HepG2 (cell line): ENCODE measurements at regions not wholly inside any gene's neighbourhood (a gene's known extent, or its start where the extent isn't known, plus 50 kb on each side); places are given as distances from the start of the nearest gene placed in this dataset.

Source experiments
- ATAC-seq: fragments of 200-7000 bp; cut with Tn5 transposase; 3 replicates; pipeline ENCODE4 v1.9.1; 2020; ENCODE audit warnings: mild to moderate bottlenecking, moderate library complexity
- BruUV-seq: library from RNA; stranded (reverse); fragments of 400-500 nt; replicated peaks from 2 replicates; lab custom pipeline; 2021; lab: Mats Ljungman, UMichigan
- CTCF ChIA-PET: fragments of 300-600 bp; formaldehyde crosslinking; extraction: SDS; loops from one replicate; lab custom pipeline; 2021; ENCODE audit warnings: low total read pairs, inconsistent platforms, low intra/inter-chr PET ratio; lab: Yijun Ruan, JAX
- POLR2A ChIA-PET: fragments of 350-600 bp; sonication (Branson Sonifier 250); formaldehyde crosslinking; loops from one replicate; lab custom pipeline; 2020; ENCODE audit warnings: antibody characterized with exemption, inconsistent platforms; lab: Yijun Ruan, JAX
- DNase-seq: peaks from one replicate; pipeline ENCODE4 v3.0.0-alpha.2; 2015; ENCODE audit warnings: low spot score
- FAIRE-seq: peaks from 3 replicates; lab custom pipeline; 2011; peaks lifted over from hg19 to GRCh38; lab: Jason Lieb, UNC
- H2AFZ ChIP-seq: one replicate; pipeline ENCODE4 v1.6.1; 2011; ENCODE audit warnings: low read length, inconsistent platforms
- H3K27ac ChIP-seq: fragments of 300-600 bp; 3 replicates; pipeline ENCODE4 v1.8.0; 2011; ENCODE audit warnings: mixed run types, mild to moderate bottlenecking, mixed read lengths, low read length, inconsistent platforms; ENCODE audit not compliant: insufficient read depth; ENCODE audit errors: extremely low read length
- H3K27me3 ChIP-seq, 2 experiments: fragments of 200-600 bp in 1 of 2; 2 replicates in 1 of 2; 3 replicates in 1 of 2; pipeline versions ENCODE4 v1.6.0 to v1.8.0; 2011; ENCODE audit warnings: low read length in 2 of 2, mild to moderate bottlenecking in 2 of 2, moderate library complexity in 2 of 2, inconsistent platforms in 1 of 2; ENCODE audit not compliant: insufficient read depth in 2 of 2, control insufficient read depth in 1 of 2
- H3K36me3 ChIP-seq, 2 experiments: fragments of 200-600 bp in 1 of 2; replicated peaks in 1 of 2; 2 replicates in 1 of 2; 3 replicates in 1 of 2; pipeline versions ENCODE4 v1.5.1 to v1.8.0; 2011; ENCODE audit warnings: low read length in 2 of 2, inconsistent platforms in 1 of 2; ENCODE audit not compliant: insufficient read depth in 2 of 2, control insufficient read depth in 1 of 2
- H3K4me1 ChIP-seq: 2 replicates; pipeline ENCODE4 v1.5.1; 2012; ENCODE audit warnings: low read length, inconsistent platforms; ENCODE audit not compliant: insufficient read depth
- H3K4me2 ChIP-seq: 2 replicates; pipeline ENCODE4 v1.6.0; 2011; ENCODE audit warnings: low read depth, low read length, inconsistent platforms
- H3K4me3 ChIP-seq, 3 experiments: fragments of 200-600 bp in 1 of 3; sonication (generic), shearing (Covaris generic) in 1 of 3; replicated peaks in 1 of 3; 2 replicates each; pipeline ENCODE4 v1.5.1; 2011 to 2016; ENCODE audit warnings: low read length in 3 of 3, inconsistent platforms in 2 of 3, low read depth in 2 of 3, mild to moderate bottlenecking in 2 of 3, control low read depth in 1 of 3, mixed read lengths in 1 of 3; ENCODE audit not compliant: insufficient read depth in 1 of 3
- H3K79me2 ChIP-seq: one replicate; pipeline ENCODE4 v1.6.1; 2011; ENCODE audit warnings: low read length, inconsistent platforms; ENCODE audit not compliant: insufficient read depth
- H3K9ac ChIP-seq: 2 replicates; pipeline ENCODE4 v1.6.0; 2011; ENCODE audit warnings: mild to moderate bottlenecking, low read depth, low read length, inconsistent platforms; ENCODE audit not compliant: insufficient read depth
- H3K9me3 ChIP-seq: 2 replicates; pipeline ENCODE4 v1.5.1; 2012; ENCODE audit warnings: mild to moderate bottlenecking, low read length
- H4K20me1 ChIP-seq: 2 replicates; pipeline ENCODE4 v1.6.0; 2011; ENCODE audit warnings: inconsistent platforms, mild to moderate bottlenecking, low read length, moderate library complexity; ENCODE audit not compliant: insufficient read depth
- ASH2L ChIP-seq: fragments of 300-600, 200-600 bp; sonication (generic); IDR thresholded peaks from 2 replicates; pipeline ENCODE4 v1.7.0; 2017; ENCODE audit warnings: low read depth, mild to moderate bottlenecking, moderate library complexity, mixed read lengths, low read length; ENCODE audit not compliant: insufficient read length
- CHCHD3 ChIP-seq: sonication (generic); formaldehyde crosslinking; IDR thresholded peaks from 2 replicates; pipeline ENCODE4 v1.8.0; 2022; ENCODE audit warnings: mild to moderate bottlenecking, missing genetic modification reagents, moderate library complexity
- MAZ ChIP-seq, 2 experiments: sonication (generic) in 1 of 2; formaldehyde crosslinking in 1 of 2; IDR thresholded peaks; 2 replicates each; pipeline versions ENCODE4 v1.5.0 to v1.6.1; 2012 to 2020; ENCODE audit warnings: low read depth in 2 of 2, mild to moderate bottlenecking in 2 of 2, borderline replicate concordance in 1 of 2, improper control_type of control experiment in 1 of 2, low read length in 1 of 2, missing genetic modification reagents in 1 of 2, moderate library complexity in 1 of 2
- MIER2 ChIP-seq: IDR thresholded peaks from 2 replicates; pipeline ENCODE4 v1.6.1; 2016; ENCODE audit warnings: missing biosample characterization, missing genetic modification reagents
- NFAT5 ChIP-seq: sonication (generic); formaldehyde crosslinking; IDR thresholded peaks from 2 replicates; pipeline ENCODE4 v1.4.0; 2020; ENCODE audit warnings: missing genetic modification reagents
- NONO ChIP-seq, 2 experiments: fragments of 450-650 bp in 1 of 2; sonication (generic) in 1 of 2; formaldehyde crosslinking in 1 of 2; IDR thresholded peaks in 1 of 2; conservative IDR thresholded peaks in 1 of 2; 2 replicates each; pipeline versions ENCODE4 v1.6.1 to v1.8.0; 2017 to 2022; ENCODE audit warnings: mild to moderate bottlenecking in 1 of 2, missing genetic modification reagents in 1 of 2, moderate library complexity in 1 of 2
- SMC3 ChIP-seq: IDR thresholded peaks from 2 replicates; pipeline ENCODE4 v1.6.1; 2011; ENCODE audit warnings: low read length, improper control_type of control experiment
- TBX3 ChIP-seq: fragments of 450-650 bp; IDR thresholded peaks from 2 replicates; pipeline ENCODE4 v1.6.1; 2017; ENCODE audit warnings: antibody characterized with exemption, mild to moderate bottlenecking, inconsistent platforms, borderline replicate concordance
- ZFP41 ChIP-seq: sonication (generic); formaldehyde crosslinking; IDR thresholded peaks from 2 replicates; pipeline ENCODE4 v1.4.0; 2020; ENCODE audit warnings: mild to moderate bottlenecking, missing genetic modification reagents, borderline replicate concordance
- ZNF205 ChIP-seq: IDR thresholded peaks from 2 replicates; pipeline ENCODE4 v1.6.1; 2018; ENCODE audit warnings: missing biosample characterization, missing genetic modification reagents
- ZNF850 ChIP-seq: sonication (generic); formaldehyde crosslinking; conservative IDR thresholded peaks from 2 replicates; pipeline ENCODE4 v1.9.0; 2021; ENCODE audit warnings: mild to moderate bottlenecking, missing genetic modification reagents
- WGBS: methylation state at CpG from one replicate; pipeline ENCODE4 v1.1.6; 2017; ENCODE audit warnings: low lambda C conversion rate; 5-methylcytosine and 5-hydroxymethylcytosine counted together
- in situ Hi-C: cut with HindIII; loops from 2 replicates; pipeline ENCODE4 v1.10.0; 2017; ENCODE audit warnings: low pct_unique_long_range_greater_than_20kb; ENCODE audit not compliant: extremely low pct_ligation_motif_present
- intact Hi-C: fragments of 100-400 bp; cut with micrococcal nuclease; formaldehyde crosslinking; loops from one replicate; pipeline ENCODE4 v1.10.0; 2022; ENCODE audit not compliant: unreplicated experiment

GRCh38 chr1:222057162-222057561, 315.3 kb upstream of the DUSP10 start:
- H3K27ac ChIP-seq: no peak overlapping the region
- no peak for DNase-seq
- FAIRE-seq: no peak
- in situ Hi-C loops: no loop called here
- no peaks in the 10 kb centered on the region for H3K36me3 ChIP-seq
- H4K20me1 ChIP-seq: no peaks in the 10 kb centered on the region
- intact Hi-C loops: no loop called here
- H3K9me3 ChIP-seq: no peaks in the 10 kb centered on the region
- ATAC-seq: no peak
- no peak overlapping the region for H3K9ac ChIP-seq
- H3K79me2 ChIP-seq: no peaks in the 10 kb centered on the region
- no peak overlapping the region for H3K4me3 ChIP-seq
- ChIA-PET CTCF (no interaction called here), POLR2A (no interaction called here)
- H3K4me2 ChIP-seq: no peak overlapping the region
- H3K27me3 ChIP-seq: no peaks in the 10 kb centered on the region; a peak in 1 of 5 replicates
- 82% methylated on average over 3 of the region's 3 CpGs for WGBS
- H2AFZ ChIP-seq: no peak overlapping the region
- BruUV-seq: no TSS peak
- H3K4me1 ChIP-seq: peaks cover 32% of the 10 kb centered on the region
- TF ChIP-seq NONO (IDR thresholded peaks at IDR 0.05): no peak
- TF ChIP-seq NONO (CRISPR knock-in tag; conservative IDR thresholded peaks at IDR 0.05): no peak
- no peak for TF ChIP-seq CHCHD3 (CRISPR knock-in tag)
- no peak for TF ChIP-seq ZNF850 (CRISPR knock-in tag)
- no peak for TF ChIP-seq ZFP41 (CRISPR knock-in tag)
- no peak for TF ChIP-seq SMC3
- no peak for TF ChIP-seq ZNF205
- no peak for TF ChIP-seq MAZ (IDR thresholded peaks at IDR 0.05; ENCODE audit: borderline replicate concordance, low read depth, low read length)
- no peak for TF ChIP-seq MAZ (CRISPR knock-in tag; IDR thresholded peaks at IDR 0.05; ENCODE audit: low read depth)
- no peak for TF ChIP-seq ASH2L
- no peak for TF ChIP-seq NFAT5 (CRISPR knock-in tag)
- TF ChIP-seq MIER2 (CRISPR knock-in tag): no peak
- TF ChIP-seq TBX3: no peak
